ENCODE measurements at regions not wholly inside any gene's neighbourhood (a gene's known extent, or its start where the extent isn't known, plus 50 kb on each side); places are given as distances from the start of the nearest gene placed in this dataset.

DNA sequence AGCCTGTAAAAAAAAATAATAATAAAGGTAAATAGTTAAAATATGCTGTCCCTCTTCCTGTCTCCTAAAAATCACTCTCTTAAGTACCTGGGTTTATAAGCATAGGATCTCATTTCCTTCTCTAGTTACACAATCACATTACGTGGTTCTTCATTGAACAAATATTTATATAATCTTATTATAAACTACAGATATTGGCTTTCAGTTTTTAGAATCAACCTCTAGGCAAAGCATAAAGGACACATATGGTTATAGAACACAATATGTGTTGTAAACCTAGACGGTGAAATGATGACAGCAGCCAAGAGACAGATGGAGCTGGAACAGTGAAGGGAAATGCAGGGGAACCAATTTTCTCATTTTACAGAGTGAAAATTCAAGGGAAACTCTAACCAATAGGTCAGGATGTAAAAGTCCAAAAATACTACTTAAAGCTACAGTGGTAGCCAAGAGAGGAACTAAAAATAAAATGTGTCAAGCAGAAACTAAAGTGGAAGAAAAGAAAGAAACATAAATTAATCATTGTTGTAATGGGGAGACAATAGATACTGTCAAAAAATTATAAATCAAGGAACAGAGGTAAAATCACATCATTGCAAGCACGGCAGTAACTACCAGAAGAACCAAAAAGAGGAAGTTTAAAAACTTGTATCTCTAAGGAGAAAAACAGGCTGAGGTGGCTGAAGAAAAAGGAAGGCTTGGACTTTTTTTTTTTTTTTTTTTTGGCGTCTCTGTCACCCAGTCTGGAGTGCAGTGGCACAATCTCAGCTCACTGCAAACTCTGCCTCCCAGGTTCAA is 82.8 kb upstream of the CDYL start:
- no peak for ATAC-seq
- TF ChIP-seq TCF4 (CRISPR knock-in tag; IDR thresholded peaks at IDR 0.05; ENCODE audit: borderline replicate concordance) (no peak), ZFP30 (CRISPR knock-in tag; IDR thresholded peaks at IDR 0.05) (no peak), ZNF8 (CRISPR knock-in tag; IDR thresholded peaks at IDR 0.05) (no peak), ARNTL (CRISPR knock-in tag; IDR thresholded peaks at IDR 0.05; ENCODE audit: borderline replicate concordance, low read depth) (no peak), OSR1 (CRISPR knock-in tag; IDR thresholded peaks at IDR 0.05) (no peak), ZC3H10 (CRISPR knock-in tag; IDR thresholded peaks at IDR 0.05) (no peak), SNAI2 (CRISPR knock-in tag; IDR thresholded peaks at IDR 0.05) (no peak), BACH2 (CRISPR knock-in tag; IDR thresholded peaks at IDR 0.05; ENCODE audit: borderline replicate concordance) (no peak), CSDC2 (CRISPR knock-in tag; IDR thresholded peaks at IDR 0.05) (no peak), ISL1 (CRISPR knock-in tag; IDR thresholded peaks at IDR 0.05) (no peak)
- TF ChIP-seq, protein P1, sequence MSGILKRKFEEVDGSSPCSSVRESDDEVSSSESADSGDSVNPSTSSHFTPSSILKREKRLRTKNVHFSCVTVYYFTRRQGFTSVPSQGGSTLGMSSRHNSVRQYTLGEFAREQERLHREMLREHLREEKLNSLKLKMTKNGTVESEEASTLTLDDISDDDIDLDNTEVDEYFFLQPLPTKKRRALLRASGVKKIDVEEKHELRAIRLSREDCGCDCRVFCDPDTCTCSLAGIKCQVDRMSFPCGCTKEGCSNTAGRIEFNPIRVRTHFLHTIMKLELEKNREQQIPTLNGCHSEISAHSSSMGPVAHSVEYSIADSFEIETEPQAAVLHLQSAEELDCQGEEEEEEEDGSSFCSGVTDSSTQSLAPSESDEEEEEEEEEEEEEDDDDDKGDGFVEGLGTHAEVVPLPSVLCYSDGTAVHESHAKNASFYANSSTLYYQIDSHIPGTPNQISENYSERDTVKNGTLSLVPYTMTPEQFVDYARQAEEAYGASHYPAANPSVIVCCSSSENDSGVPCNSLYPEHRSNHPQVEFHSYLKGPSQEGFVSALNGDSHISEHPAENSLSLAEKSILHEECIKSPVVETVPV (CRISPR knock-in tag; IDR thresholded peaks at IDR 0.05) = no peak
- TF ChIP-seq, protein P2, sequence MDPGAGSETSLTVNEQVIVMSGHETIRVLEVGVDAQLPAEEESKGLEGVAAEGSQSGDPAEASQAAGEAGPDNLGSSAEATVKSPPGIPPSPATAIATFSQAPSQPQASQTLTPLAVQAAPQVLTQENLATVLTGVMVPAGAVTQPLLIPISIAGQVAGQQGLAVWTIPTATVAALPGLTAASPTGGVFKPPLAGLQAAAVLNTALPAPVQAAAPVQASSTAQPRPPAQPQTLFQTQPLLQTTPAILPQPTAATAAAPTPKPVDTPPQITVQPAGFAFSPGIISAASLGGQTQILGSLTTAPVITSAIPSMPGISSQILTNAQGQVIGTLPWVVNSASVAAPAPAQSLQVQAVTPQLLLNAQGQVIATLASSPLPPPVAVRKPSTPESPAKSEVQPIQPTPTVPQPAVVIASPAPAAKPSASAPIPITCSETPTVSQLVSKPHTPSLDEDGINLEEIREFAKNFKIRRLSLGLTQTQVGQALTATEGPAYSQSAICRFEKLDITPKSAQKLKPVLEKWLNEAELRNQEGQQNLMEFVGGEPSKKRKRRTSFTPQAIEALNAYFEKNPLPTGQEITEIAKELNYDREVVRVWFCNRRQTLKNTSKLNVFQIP (CRISPR knock-in tag; IDR thresholded peaks at IDR 0.05; ENCODE audit: borderline replicate concordance, low read depth) = no peak
- TF ChIP-seq, protein P3, sequence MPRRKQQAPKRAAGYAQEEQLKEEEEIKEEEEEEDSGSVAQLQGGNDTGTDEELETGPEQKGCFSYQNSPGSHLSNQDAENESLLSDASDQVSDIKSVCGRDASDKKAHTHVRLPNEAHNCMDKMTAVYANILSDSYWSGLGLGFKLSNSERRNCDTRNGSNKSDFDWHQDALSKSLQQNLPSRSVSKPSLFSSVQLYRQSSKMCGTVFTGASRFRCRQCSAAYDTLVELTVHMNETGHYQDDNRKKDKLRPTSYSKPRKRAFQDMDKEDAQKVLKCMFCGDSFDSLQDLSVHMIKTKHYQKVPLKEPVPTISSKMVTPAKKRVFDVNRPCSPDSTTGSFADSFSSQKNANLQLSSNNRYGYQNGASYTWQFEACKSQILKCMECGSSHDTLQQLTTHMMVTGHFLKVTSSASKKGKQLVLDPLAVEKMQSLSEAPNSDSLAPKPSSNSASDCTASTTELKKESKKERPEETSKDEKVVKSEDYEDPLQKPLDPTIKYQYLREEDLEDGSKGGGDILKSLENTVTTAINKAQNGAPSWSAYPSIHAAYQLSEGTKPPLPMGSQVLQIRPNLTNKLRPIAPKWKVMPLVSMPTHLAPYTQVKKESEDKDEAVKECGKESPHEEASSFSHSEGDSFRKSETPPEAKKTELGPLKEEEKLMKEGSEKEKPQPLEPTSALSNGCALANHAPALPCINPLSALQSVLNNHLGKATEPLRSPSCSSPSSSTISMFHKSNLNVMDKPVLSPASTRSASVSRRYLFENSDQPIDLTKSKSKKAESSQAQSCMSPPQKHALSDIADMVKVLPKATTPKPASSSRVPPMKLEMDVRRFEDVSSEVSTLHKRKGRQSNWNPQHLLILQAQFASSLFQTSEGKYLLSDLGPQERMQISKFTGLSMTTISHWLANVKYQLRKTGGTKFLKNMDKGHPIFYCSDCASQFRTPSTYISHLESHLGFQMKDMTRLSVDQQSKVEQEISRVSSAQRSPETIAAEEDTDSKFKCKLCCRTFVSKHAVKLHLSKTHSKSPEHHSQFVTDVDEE (CRISPR knock-in tag; IDR thresholded peaks at IDR 0.05) = no peak

GRCh38 chr6:4692664-4693063 is 83.5 kb upstream of the CDYL start:
- ATAC-seq = no peak
- no peak for TF ChIP-seq ARNTL (CRISPR knock-in tag; IDR thresholded peaks at IDR 0.05; ENCODE audit: borderline replicate concordance, low read depth)
- no peak for TF ChIP-seq ZFP30 (CRISPR knock-in tag; IDR thresholded peaks at IDR 0.05)
- no peak for TF ChIP-seq ZNF8 (CRISPR knock-in tag; IDR thresholded peaks at IDR 0.05)
- no peak for TF ChIP-seq CSDC2 (CRISPR knock-in tag; IDR thresholded peaks at IDR 0.05)
- no peak for TF ChIP-seq BACH2 (CRISPR knock-in tag; IDR thresholded peaks at IDR 0.05; ENCODE audit: borderline replicate concordance)
- TF ChIP-seq, protein P1 (CRISPR knock-in tag; IDR thresholded peaks at IDR 0.05) = no peak
- no peak for TF ChIP-seq RARB (CRISPR knock-in tag; IDR thresholded peaks at IDR 0.05)
- TF ChIP-seq OSR1 (CRISPR knock-in tag; IDR thresholded peaks at IDR 0.05) = no peak
- TF ChIP-seq ZC3H10 (CRISPR knock-in tag; IDR thresholded peaks at IDR 0.05) = no peak
- TF ChIP-seq ZNF70 (CRISPR knock-in tag; IDR thresholded peaks at IDR 0.05) = no peak
- TF ChIP-seq ESRRG (CRISPR knock-in tag; IDR thresholded peaks at IDR 0.05) = no peak
- TF ChIP-seq ISL1 (CRISPR knock-in tag; IDR thresholded peaks at IDR 0.05) = no peak
- TF ChIP-seq PPARA (CRISPR knock-in tag; IDR thresholded peaks at IDR 0.05; ENCODE audit: borderline replicate concordance) = no peak
- TF ChIP-seq ZFP3 (CRISPR knock-in tag; IDR thresholded peaks at IDR 0.05) = no peak
- no peak for TF ChIP-seq TOX (CRISPR knock-in tag; IDR thresholded peaks at IDR 0.05; ENCODE audit: borderline replicate concordance)
- TF ChIP-seq, protein P2 (CRISPR knock-in tag; IDR thresholded peaks at IDR 0.05; ENCODE audit: borderline replicate concordance, low read depth) = no peak
- no peak for TF ChIP-seq SNAI2 (CRISPR knock-in tag; IDR thresholded peaks at IDR 0.05)

All from SK-N-SH treated with all-trans-retinoic acid at 6 μM for 48 hours (cell line).